ENCODE measurements at regions not wholly inside any gene's neighbourhood (a gene's known extent, or its start where the extent isn't known, plus 50 kb on each side); places are given as distances from the start of the nearest gene placed in this dataset.
"Not testable (repeated sequence)": the region's sequence is repeated elsewhere in the genome, so short reads cannot be mapped to it uniquely, and the experiment has no call there.

GRCh38 chr10:36493516-36493880 is 631.9 kb upstream of the ANKRD30A start:
- no peak for DNase-seq (ENCODE audit: low spot score)

GRCh38 chr10:36492590-36493515 is 632.5 kb upstream of the ANKRD30A start:
- DNase-seq (ENCODE audit: low spot score) = no peak

DNA sequence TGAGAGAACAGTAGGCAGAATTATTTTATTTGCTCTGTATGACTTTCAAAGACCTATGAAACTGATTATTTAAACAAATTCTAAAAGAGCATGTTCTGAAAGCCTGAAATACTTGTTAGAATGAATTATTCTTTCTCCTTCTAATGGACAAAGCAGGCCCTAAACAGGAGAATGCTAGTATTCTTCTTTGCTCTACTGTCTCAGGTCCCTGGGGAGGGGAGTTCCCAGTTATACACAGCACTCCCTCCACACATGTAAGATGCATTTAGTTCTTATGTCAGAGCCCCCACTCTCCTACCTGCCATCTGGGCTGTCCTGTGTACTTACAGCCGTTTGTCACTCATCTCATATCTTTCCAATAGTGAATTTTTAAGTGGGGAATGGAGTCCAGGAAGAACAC is 633.5 kb upstream of the ANKRD30A start:
- DNase-seq (ENCODE audit: low spot score) = no peak

- no peak for DNase-seq (ENCODE audit: low spot score)
Measured at GRCh38 chr10:36489611-36490228, 635.7 kb upstream of the ANKRD30A start.

- no peak for DNase-seq (ENCODE audit: low spot score)
Measured at GRCh38 chr10:36489181-36489580, 636.2 kb upstream of the ANKRD30A start.

GRCh38 chr10:36488579-36488978 is 636.8 kb upstream of the ANKRD30A start:
- no peak for DNase-seq (ENCODE audit: low spot score)

GRCh38 chr10:36479073-36479472 is 646.3 kb upstream of the ANKRD30A start:
- DNase-seq (ENCODE audit: low spot score) = no peak

DNA sequence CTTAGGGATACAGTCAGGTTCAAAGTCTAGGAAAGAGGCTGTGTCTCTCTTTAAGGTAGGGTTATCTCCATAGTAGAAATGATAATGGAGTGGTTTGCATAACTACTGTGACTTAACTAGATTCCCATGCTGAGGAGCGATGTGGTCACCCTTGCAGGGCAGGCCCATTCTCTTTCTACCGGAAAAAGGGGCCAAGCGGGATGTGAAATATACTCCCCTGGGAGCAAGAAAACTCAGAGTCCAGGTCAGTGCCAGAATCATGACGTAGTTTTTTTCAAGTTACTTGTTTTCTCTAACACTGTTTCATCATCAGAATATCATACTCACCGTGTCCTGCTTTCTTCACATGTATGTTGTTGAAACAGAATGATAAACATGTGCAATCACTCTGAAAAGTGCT is 649.0 kb upstream of the ANKRD30A start:
- DNase-seq (ENCODE audit: low spot score) = no peak

DNA sequence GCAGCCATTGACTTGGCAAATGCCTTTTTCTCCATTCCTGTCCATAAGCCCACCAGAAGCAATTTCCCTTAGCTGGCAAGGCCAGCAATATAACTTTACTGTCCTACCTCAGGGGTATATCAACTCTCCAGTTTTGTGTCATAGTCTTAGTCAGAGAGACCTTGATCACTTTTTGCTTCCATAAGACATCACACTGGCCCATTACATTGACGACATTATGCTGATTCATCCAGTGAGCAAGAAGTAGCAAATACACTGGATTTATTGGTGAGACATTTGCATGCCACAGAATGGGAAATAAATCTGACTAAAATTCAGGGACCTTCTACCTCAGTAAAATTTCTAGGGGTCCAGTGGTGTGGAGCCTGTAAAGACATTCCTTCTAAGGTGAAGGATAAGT is 649.7 kb upstream of the ANKRD30A start:
- no peak for DNase-seq (ENCODE audit: low spot score)

DNA sequence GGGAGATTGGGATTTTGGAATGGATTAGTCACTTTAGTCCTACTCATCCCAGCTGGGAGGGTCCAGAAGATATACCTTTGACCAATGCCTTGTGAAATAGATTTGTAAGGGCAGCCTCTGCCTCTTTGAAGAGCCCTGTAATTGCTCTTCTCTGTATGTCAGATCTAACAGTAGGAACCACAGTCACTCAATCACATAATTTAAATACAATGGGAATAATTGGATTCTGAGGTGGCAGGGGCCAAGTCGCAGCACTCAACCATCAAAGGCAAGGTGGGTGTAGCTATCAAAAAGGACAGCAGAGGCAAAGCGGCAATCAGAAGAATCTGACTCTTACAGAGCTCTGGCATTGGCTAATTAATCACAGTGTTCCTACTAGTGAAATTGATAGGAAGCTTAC is 650.9 kb upstream of the ANKRD30A start:
- no peak for DNase-seq (ENCODE audit: low spot score)

GRCh38 chr10:36473122-36473521 is 652.3 kb upstream of the ANKRD30A start:
- DNase-seq (ENCODE audit: low spot score) = no peak

DNA sequence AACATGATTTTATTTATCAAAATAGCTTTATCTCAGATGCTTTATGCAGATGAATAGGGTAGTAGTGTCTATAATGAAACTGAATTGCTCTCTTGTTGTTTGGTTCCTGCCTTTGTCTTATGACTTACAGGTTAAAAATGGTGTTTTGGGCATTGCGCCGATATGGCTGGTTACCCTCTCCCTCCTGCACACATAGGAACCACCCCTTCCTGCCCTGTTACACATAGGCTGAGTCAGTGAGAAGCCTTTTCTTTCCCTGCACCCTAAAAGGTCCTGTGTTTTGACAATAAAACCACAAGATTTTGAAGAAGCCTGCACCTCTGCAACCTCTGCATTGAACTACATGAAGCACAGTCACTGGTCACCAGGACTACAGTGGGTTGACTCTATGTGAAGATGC is 655.8 kb upstream of the ANKRD30A start:
- no peak for DNase-seq (ENCODE audit: low spot score)

DNA sequence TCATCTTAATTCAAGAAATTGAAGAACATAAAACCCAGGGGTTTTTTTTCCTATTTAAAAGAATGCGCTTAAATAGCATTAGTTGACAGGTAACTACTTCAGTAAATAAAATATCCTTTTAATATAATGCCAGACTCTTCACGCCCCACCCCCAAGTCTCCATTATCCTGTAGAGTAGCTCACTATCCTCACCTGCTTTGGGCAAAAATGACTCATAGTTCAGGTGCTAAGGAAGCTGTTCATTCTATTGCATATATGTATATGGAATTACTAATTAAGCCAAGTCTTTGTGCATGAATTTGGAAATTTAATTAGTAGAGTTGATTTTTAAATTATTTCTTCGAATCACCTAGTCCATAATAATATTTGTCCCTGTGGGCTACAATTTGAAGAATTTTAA is 656.8 kb upstream of the ANKRD30A start:
- DNase-seq (ENCODE audit: low spot score) = no peak

DNA sequence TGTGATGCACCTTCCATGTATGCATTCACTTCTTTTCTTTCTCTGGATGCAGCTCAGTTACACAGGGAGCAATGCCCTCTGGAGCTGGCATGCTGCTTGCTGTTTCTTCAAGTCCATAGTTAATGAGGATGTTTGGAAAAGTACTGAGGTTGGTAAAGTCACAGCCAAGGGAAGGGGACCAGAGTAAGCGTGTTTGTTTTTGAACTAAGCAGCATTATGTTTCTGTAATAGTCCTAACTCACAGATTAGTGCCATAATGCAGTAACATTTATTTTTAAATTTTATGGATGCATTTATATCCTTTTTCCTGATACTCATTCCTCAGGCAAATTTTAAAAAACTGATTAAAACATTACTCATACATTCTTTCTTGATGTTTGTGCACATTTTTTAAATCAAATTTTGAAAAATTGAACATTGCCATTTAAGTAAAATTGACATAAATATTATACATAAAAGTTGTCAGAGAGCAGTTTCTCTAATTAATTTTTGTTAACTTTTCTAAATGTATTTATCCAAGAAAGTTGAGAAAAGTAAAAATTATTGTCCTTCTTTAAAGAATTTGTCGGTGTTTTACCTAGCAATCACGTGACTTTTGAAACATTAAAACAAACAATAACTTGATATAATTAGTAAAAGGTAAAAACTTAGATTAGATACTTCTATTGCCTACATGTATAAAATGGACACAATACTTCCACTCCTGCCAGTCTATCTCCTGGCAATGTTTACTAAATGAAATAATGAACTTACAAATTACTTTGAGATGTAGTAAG is 659.6 kb upstream of the ANKRD30A start:
- DNase-seq (ENCODE audit: low spot score) = no peak

DNA sequence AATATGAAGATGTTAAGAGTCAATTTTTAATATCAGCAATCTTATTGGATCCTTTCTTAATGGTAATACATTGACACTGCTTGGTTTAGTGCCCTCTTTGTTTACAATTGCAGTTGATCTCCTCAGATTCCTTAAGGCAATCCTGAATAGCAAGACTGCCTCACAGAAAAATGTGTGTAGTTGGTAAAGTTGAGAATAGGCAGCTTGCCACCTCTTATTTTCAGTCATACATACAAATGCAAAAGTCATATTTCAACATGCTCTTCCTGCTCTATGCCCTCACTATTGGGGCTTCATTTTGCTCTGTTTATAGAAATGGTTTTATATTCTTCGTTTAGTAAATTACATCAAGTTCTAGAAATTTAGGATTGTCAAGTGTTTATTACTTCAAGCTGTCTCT is 661.1 kb upstream of the ANKRD30A start:
- no peak for DNase-seq (ENCODE audit: low spot score)

- no peak for DNase-seq (ENCODE audit: low spot score)
Measured at GRCh38 chr10:36463390-36463789, 662.0 kb upstream of the ANKRD30A start.

DNA sequence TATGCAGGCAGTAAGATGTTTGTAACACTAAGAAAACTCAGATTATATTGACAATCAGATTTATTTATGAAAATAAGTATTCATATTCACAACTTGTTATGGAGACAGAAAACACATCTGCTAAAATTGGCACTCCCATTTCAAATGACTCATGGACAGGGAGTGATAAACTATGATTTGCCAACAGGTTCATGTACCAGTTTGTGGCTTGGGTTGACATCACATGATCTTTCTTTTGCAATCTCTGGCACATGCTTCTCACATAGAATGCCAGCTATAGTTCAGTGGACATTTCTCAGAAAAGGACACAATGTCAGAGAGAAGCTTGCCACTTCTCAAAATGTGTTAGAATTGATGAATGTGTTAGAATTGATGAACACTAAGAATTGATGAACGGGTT is 663.2 kb upstream of the ANKRD30A start:
- DNase-seq (ENCODE audit: low spot score) = no peak

DNA sequence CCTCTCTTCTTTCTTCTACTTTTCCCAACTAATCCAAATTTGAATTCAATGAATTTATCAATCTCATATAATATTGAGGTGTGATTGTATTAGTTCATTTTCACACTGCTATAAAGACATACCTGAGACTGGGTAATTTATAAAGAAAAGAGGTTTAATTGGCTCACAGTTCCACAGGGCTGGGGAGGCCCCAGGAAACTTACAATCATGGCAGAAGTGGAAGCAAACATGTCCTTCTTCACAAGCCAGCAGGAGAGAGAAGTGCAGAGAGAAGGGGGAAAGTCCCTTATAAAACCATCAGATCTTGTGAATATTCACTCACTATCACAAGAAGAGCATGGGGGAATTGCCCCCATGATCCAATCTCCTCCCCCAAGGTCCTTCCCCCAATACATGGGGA is 667.0 kb upstream of the ANKRD30A start:
- not testable (repeated sequence) for DNase-seq (ENCODE audit: low spot score)

DNA sequence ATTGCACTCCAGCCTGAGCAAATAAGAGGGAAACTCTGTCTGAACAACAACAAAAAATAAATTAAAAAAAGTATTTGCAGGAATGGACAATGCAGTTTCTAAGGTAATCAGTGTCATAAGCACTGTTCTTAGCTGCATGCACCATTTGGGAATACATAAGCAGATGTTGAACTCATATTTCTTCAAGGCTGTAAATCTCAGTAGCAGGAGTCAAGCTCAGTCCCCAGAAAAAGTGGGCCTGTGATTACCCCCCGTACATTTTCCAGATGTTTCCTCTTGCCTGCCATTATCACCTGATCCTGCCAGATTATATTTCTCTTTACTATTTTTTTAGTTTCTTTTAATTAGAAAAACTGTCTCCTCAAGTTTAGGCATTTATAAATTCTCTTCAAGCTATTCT is 667.6 kb upstream of the ANKRD30A start:
- DNase-seq (ENCODE audit: low spot score) = no peak

DNA sequence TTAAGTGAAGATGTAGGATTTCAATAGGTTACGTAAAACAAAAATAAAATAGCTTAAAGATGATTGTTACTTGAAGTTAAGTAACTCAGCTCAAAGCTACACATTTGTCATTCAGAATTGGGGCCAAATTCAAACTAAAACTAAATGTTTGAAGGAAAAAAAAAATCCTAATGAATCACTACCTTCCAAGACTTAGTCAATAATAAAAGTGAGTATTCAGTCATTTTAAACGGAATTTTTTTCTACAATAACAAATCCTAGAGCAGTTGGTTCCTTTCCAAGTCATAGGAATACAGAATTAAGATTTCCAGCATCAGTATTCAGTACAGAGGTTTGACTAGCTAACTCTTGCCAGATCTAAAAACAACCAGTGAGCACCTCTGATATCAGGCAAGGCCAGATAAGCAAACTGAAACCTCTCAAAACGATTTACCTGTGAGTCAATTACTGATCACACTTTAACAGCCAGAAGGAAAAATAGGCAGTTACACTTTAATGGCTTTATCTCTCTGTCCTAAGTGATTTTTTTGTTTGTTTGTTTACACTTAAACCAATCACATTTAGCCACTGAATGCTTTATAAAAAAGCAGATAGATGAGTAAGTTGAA is 669.8 kb upstream of the ANKRD30A start:
- no peak for DNase-seq (ENCODE audit: low spot score)

DNA sequence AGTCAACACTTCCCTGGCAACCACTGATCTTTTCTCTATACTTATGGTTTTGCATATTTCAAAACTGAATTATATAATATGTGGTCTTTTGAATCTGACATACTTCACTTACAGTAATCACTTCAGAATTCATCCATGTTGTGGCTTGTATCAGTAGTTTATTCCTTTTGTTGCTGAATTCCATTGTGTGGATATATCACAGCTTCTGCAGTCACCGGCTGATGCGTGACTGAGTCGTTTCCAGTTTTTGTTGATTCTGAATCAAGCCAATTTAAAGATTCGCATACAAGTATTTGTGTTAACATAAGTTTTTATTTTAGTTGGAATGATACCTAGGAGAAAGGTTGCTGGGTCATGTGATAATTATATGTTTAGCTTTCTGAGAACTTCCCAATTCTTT is 672.5 kb upstream of the ANKRD30A start:
- DNase-seq (ENCODE audit: low spot score) = no peak

- DNase-seq (ENCODE audit: low spot score) = no peak
Measured at GRCh38 chr10:36451391-36451970, 673.9 kb upstream of the ANKRD30A start.
